Trophoblast cell (in vitro differentiated cells and primary cell): ENCODE measurements at regions not wholly inside any gene's neighbourhood (a gene's known extent, or its start where the extent isn't known, plus 50 kb on each side); places are given as distances from the start of the nearest gene placed in this dataset.

Experiments used
- DNase-seq, 2 donors: peaks; one replicate each; pipeline ENCODE4 v3.0.0-alpha.2; 2016
- H2AFZ ChIP-seq: 2 replicates; pipeline ENCODE4 v1.6.1; 2013; ENCODE audit warnings: low read length, moderate library complexity, mild to moderate bottlenecking; ENCODE audit not compliant: insufficient read depth, poor library complexity
- H2AK5ac ChIP-seq: 2 replicates; pipeline ENCODE4 v1.6.1; 2013; ENCODE audit warnings: mild to moderate bottlenecking, low read length
- H2BK120ac ChIP-seq: 2 replicates; pipeline ENCODE4 v1.6.1; 2013; ENCODE audit warnings: low read length, mild to moderate bottlenecking, moderate library complexity; ENCODE audit not compliant: insufficient read depth, poor library complexity
- H2BK12ac ChIP-seq: 2 replicates; pipeline ENCODE4 v1.6.1; 2013; ENCODE audit warnings: mild to moderate bottlenecking, low read length, moderate library complexity
- H2BK5ac ChIP-seq: 2 replicates; pipeline ENCODE4 v1.6.1; 2013; ENCODE audit warnings: low read length, low read depth, moderate library complexity, mild to moderate bottlenecking; ENCODE audit not compliant: poor library complexity
- H3K14ac ChIP-seq: 2 replicates; pipeline ENCODE4 v1.6.1; 2013; ENCODE audit warnings: mild to moderate bottlenecking, low read length
- H3K18ac ChIP-seq: 2 replicates; pipeline ENCODE4 v1.6.1; 2013; ENCODE audit warnings: mild to moderate bottlenecking, low read length
- H3K23ac ChIP-seq: 2 replicates; pipeline ENCODE4 v1.6.1; 2013; ENCODE audit warnings: low read length
- H3K27ac ChIP-seq: 2 replicates; pipeline ENCODE4 v1.5.1; 2013; ENCODE audit warnings: low read depth, mild to moderate bottlenecking, inconsistent platforms, low read length, moderate library complexity
- H3K27me3 ChIP-seq: 2 replicates; pipeline ENCODE4 v1.6.1; 2013; ENCODE audit warnings: inconsistent platforms, mild to moderate bottlenecking, low read length, moderate library complexity; ENCODE audit not compliant: insufficient read depth
- H3K36me3 ChIP-seq, 2 experiments: 1 replicate in 1 of 2; 2 replicates in 1 of 2; pipeline ENCODE4 v1.6.1; 2013; ENCODE audit warnings: low read length in 2 of 2, mild to moderate bottlenecking in 2 of 2, moderate library complexity in 1 of 2; ENCODE audit not compliant: insufficient read depth in 2 of 2, control insufficient read depth in 1 of 2
- H3K4ac ChIP-seq: 2 replicates; pipeline ENCODE4 v1.6.1; 2013; ENCODE audit warnings: low read depth, mild to moderate bottlenecking, low read length, moderate library complexity
- H3K4me1 ChIP-seq, 2 experiments: 1 replicate in 1 of 2; 2 replicates in 1 of 2; pipeline ENCODE4 v1.6.1; 2013; ENCODE audit warnings: low read length in 2 of 2, mild to moderate bottlenecking in 2 of 2, moderate library complexity in 1 of 2; ENCODE audit not compliant: insufficient read depth in 2 of 2, control insufficient read depth in 1 of 2
- H3K4me2 ChIP-seq: 2 replicates; pipeline ENCODE4 v1.6.1; 2013; ENCODE audit warnings: inconsistent platforms, mild to moderate bottlenecking, low read length, moderate library complexity
- H3K4me3 ChIP-seq: 2 replicates; pipeline ENCODE4 v1.5.1; 2013; ENCODE audit warnings: mild to moderate bottlenecking, low read depth, low read length, inconsistent platforms
- H3K79me1 ChIP-seq: one replicate; pipeline ENCODE4 v1.6.1; 2013; ENCODE audit warnings: low read length
- H3K79me2 ChIP-seq: 2 replicates; pipeline ENCODE4 v1.6.1; 2013; ENCODE audit warnings: low read length, mild to moderate bottlenecking; ENCODE audit not compliant: control insufficient read depth, insufficient read depth, poor library complexity
- H3K9ac ChIP-seq: 2 replicates; pipeline ENCODE4 v1.6.1; 2013; ENCODE audit warnings: mild to moderate bottlenecking, low read length
- H3K9me3 ChIP-seq: 2 replicates; pipeline ENCODE4 v1.6.1; 2013; ENCODE audit warnings: low read depth, mild to moderate bottlenecking, control low read depth, inconsistent platforms, low read length; ENCODE audit not compliant: insufficient read depth
- H4K12ac ChIP-seq: 2 replicates; pipeline ENCODE4 v1.6.1; 2013; ENCODE audit warnings: low read depth, mild to moderate bottlenecking, low read length, moderate library complexity
- H4K8ac ChIP-seq: 2 replicates; pipeline ENCODE4 v1.6.1; 2013; ENCODE audit warnings: low read depth, mild to moderate bottlenecking, low read length, moderate library complexity
- H4K91ac ChIP-seq: one replicate; pipeline ENCODE4 v1.6.1; 2013; ENCODE audit warnings: low read depth, mild to moderate bottlenecking, low read length, moderate library complexity
- WGBS: extraction: QIAGEN DNeasy Blood & Tissue Kit; methylation state at CpG from one replicate; pipeline ENCODE4 v1.1.7; 2013; ENCODE audit warnings: missing lambda C conversion rate; ENCODE audit not compliant: insufficient read length, insufficient coverage; ENCODE audit errors: extremely low coverage; 5-methylcytosine and 5-hydroxymethylcytosine counted together

DNA sequence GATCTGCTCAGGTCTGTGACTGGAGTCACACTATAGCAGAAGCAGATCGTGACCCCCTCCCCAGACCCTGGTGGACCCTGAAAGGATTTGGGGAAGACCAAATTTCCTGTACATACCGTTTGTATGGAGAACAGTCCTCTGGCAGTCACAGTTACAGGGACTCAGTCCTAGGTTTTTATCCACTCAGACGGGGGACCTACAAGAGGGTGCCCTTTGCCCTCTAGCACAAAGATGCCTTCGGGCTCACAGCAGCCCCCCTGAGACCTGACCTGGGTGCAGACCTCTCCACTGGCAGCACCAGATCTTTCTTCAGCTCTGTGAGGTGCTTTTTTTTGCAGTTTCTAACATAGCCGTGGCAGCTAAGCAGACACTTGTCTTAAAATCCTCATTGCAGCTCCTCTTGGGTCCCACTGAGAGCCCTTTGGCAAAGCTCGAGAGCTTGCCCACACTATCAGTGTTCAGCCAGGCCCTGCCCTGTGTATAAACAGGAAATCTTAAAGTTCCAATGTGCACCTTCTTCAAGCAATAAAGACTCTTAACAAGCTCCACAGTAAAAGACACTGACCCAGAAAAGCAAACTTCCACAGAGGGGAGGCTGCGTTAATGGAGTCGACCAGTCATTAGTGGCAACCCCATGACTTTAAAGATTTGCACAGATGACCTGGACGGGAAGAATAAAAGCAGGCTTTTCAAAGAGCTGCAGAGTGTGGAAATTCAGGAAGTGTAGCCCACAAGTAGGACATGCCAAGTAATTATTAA is 71.8 kb upstream of the LHFPL2 start:
- Histone ChIP-seq H3K14ac (no peak overlapping the region), H3K4me1 (peaks cover 0 to 2% of the 10 kb centered on the region in 2 experiments)

DNA sequence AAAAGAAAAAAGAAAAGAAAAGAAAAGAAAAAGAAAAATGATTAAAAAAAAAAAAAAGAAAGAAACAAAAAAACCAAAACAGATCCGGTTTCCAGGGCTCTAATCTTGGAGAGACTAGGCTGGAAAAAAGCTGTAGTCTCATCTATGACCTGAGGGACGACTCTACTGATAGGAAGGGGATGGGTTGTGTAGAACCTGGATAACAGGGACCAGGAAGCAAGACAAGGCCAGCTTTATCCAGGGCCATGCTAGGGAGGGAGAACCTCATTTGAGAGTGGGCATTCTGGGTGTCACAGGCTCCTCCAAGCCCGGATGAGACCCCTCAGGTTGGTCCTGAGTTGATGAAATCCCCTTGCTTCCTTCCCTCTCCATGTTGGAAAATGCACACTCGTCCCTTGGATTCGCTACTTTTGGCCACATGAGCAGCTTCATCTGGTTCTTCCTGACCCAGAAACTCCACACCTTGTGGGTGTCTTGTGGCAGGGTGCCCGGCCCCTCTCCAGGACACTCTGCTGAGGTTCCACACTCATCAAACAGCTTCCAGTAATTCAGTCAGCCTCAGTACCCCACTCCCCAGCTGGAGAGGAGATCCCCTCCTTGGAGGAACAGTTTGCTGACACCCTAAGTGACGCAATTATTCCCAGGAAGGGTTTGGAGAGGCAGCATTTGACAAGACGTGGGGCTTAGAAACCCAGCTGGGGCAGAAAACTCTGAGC is 71.1 kb upstream of the LHFPL2 start:
- no CpG with 5 or more reads among the region's 8 CpGs for WGBS

More for the DNA sequence above, 71.8 kb upstream of the LHFPL2 start:
- no peak overlapping the region for H3K4ac ChIP-seq
- H2AFZ ChIP-seq = no peak overlapping the region
- H3K4me2 ChIP-seq = no peak overlapping the region
- no peak overlapping the region for H2AK5ac ChIP-seq
- H2BK120ac ChIP-seq = no peak overlapping the region
- H3K18ac ChIP-seq = no peak overlapping the region
- H3K79me1 ChIP-seq = no peaks in the 10 kb centered on the region
- H3K23ac ChIP-seq = no peak overlapping the region
- H2BK5ac ChIP-seq = no peak overlapping the region
- H4K91ac ChIP-seq = no peak overlapping the region
- H3K79me2 ChIP-seq = no peaks in the 10 kb centered on the region
- no peak for DNase-seq
- H4K8ac ChIP-seq = no peak overlapping the region
- no peaks in the 10 kb centered on the region for H3K36me3 ChIP-seq
- H3K9me3 ChIP-seq = no peaks in the 10 kb centered on the region
- no peak overlapping the region for H3K27ac ChIP-seq
- H2BK12ac ChIP-seq = no peak overlapping the region
- no CpG with 5 or more reads among the region's 9 CpGs for WGBS
- H4K12ac ChIP-seq = no peak overlapping the region
- no peaks in the 10 kb centered on the region for H3K27me3 ChIP-seq
- no peak overlapping the region for H3K9ac ChIP-seq
- H3K4me3 ChIP-seq = no peak overlapping the region

DNA sequence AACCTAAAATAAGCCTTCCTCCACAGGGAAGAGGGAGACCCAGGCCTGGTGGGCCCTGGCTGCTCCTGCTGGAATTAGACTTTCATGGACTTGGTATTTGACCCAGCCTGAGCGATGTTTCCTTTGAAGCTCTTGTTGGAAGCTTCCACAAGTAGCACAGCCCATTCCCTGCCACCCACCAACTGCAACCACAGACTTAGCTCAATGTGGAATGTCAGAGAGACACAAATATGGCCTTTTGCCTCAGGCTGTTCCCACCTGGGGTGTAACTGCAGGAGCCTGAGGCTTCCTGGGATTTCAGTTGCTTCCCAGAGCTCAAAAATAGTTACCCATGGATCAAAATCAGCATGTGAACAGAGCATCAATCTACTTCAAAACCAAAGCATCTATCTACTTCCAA is 70.3 kb upstream of the LHFPL2 start:
- no peak overlapping the region for H2BK5ac ChIP-seq
- H3K9me3 ChIP-seq = no peaks in the 10 kb centered on the region
- H3K27ac ChIP-seq = no peak overlapping the region
- H3K23ac ChIP-seq = no peak overlapping the region
- no peaks in the 10 kb centered on the region for H3K27me3 ChIP-seq
- no peak overlapping the region for H2AK5ac ChIP-seq
- H2AFZ ChIP-seq = no peak overlapping the region
- no peak overlapping the region for H3K14ac ChIP-seq
- no CpG with 5 or more reads among the region's 1 CpG for WGBS
- no peak for DNase-seq
- no peaks in the 10 kb centered on the region for H3K79me1 ChIP-seq
- no peaks in the 10 kb centered on the region for H3K36me3 ChIP-seq
- H3K4me3 ChIP-seq = no peak overlapping the region
- no peak overlapping the region for H2BK120ac ChIP-seq
- H4K91ac ChIP-seq = no peak overlapping the region
- H3K4me1 ChIP-seq = peaks cover 0 to 2% of the 10 kb centered on the region in 2 experiments
- no peak overlapping the region for H4K12ac ChIP-seq
- H3K18ac ChIP-seq = no peak overlapping the region
- no peaks in the 10 kb centered on the region for H3K79me2 ChIP-seq
- H3K4me2 ChIP-seq = no peak overlapping the region
- H3K4ac ChIP-seq = no peak overlapping the region
- no peak overlapping the region for H4K8ac ChIP-seq
- no peak overlapping the region for H3K9ac ChIP-seq
- H2BK12ac ChIP-seq = no peak overlapping the region

More for the DNA sequence above, 71.1 kb upstream of the LHFPL2 start:
- Histone ChIP-seq H3K18ac (no peak overlapping the region), H3K9me3 (no peaks in the 10 kb centered on the region), H3K9ac (no peak overlapping the region), H3K36me3 (no peaks in the 10 kb centered on the region), H2AK5ac (no peak overlapping the region), H3K4me2 (no peak overlapping the region), H2BK5ac (no peak overlapping the region), H2BK120ac (no peak overlapping the region), H2AFZ (no peak overlapping the region), H3K79me2 (no peaks in the 10 kb centered on the region), H3K14ac (no peak overlapping the region), H3K4me3 (no peak overlapping the region), H3K4ac (no peak overlapping the region), H4K12ac (no peak overlapping the region), H3K4me1 (peaks cover 0 to 2% of the 10 kb centered on the region in 2 experiments), H2BK12ac (peak overlapping the region; percentile 17), H3K27ac (no peak overlapping the region), H3K23ac (no peak overlapping the region), H4K91ac (no peak overlapping the region), H3K79me1 (no peaks in the 10 kb centered on the region), H3K27me3 (no peaks in the 10 kb centered on the region), H4K8ac (no peak overlapping the region)
- no peak for DNase-seq

DNA sequence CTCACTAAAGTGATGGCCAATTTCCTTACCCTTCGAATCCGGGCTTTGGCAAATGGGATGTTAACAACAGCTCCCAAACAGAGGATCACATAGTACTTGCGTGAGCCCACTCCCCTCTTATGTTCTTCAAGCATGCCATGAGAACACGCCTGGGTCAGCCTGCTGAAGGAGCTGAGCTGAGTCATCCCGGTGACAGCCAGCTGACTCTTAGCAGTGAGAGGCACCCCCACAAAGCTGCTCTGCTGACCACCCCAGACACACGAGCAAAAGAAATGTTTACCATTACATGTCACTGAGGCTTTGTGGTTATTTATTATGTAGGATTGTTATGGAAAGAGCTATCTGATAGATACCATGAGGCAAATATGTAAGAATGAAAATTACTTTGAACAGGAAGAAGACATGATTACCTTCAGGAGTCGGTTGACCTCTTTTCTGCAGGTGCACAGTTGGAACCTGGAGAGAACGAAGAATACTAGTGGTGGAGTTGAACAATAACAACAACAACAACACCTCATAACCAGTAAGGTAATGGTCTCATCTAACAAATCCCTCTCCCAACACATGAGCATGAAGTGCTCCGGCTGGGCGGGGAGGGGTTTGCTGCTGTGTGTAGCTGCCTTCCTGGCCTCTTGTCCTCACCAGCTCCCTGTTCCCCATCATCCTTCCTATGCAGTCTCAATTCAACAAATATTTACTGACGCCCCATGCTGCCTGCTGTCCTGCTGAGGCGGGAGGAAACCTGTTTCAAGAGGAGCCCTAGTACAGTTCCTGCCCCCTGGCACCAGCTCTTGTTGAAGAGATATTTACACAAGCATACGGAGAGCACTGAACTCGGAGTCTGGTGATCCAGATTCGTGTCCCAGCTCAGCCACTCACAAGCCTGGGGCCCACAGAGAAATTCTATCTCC is 69.4 kb upstream of the LHFPL2 start:
- Histone ChIP-seq H3K36me3 (no peaks in the 10 kb centered on the region), H4K91ac (no peak overlapping the region), H3K14ac (no peak overlapping the region), H2BK5ac (no peak overlapping the region), H3K4ac (no peak overlapping the region), H3K27ac (no peak overlapping the region), H4K8ac (no peak overlapping the region), H2BK12ac (no peak overlapping the region), H2BK120ac (no peak overlapping the region), H3K4me1 (peaks cover 0 to 2% of the 10 kb centered on the region in 2 experiments), H3K23ac (no peak overlapping the region), H3K18ac (no peak overlapping the region), H3K79me2 (no peaks in the 10 kb centered on the region), H3K79me1 (no peaks in the 10 kb centered on the region), H2AK5ac (no peak overlapping the region), H4K12ac (no peak overlapping the region), H3K9ac (no peak overlapping the region), H3K9me3 (no peaks in the 10 kb centered on the region), H3K27me3 (no peaks in the 10 kb centered on the region), H3K4me2 (no peak overlapping the region), H3K4me3 (no peak overlapping the region), H2AFZ (no peak overlapping the region)
- no CpG with 5 or more reads among the region's 15 CpGs for WGBS
- no peak for DNase-seq
